HCT116 (cell line): ENCODE measurements at regions not wholly inside any gene's neighbourhood (a gene's known extent, or its start where the extent isn't known, plus 50 kb on each side); places are given as distances from the start of the nearest gene placed in this dataset.

Source experiments
- ATAC-seq: fragments of 200-7000 bp; cut with Tn5 transposase; 2 replicates; pipeline ENCODE4 v1.9.1; 2020; ENCODE audit warnings: mild to moderate bottlenecking, moderate library complexity
- BruUV-seq: library from RNA; stranded (reverse); fragments of 400-500 nt; replicated peaks from 2 replicates; lab custom pipeline; 2021; lab: Mats Ljungman, UMichigan
- CTCF ChIA-PET: fragments of 300-600 bp; sonication (Branson Sonifier 250); formaldehyde crosslinking; loops from one replicate; lab custom pipeline; 2021; ENCODE audit warnings: antibody characterized with exemption; lab: Charles Lee
- POLR2A ChIA-PET: fragments of 300-600, 350-600 bp; sonication (Branson Sonifier 250); formaldehyde crosslinking; loops from one replicate; lab custom pipeline; 2021; ENCODE audit warnings: antibody characterized with exemption; lab: Charles Lee
- RAD21 ChIA-PET, 2 experiments: fragments of 300-600 bp; sonication (Branson Sonifier 250); formaldehyde crosslinking; loops; one replicate each; lab custom pipeline; 2023; ENCODE audit warnings: low total read pairs in 2 of 2; ENCODE audit not compliant: uncharacterized antibody in 2 of 2, unreplicated experiment in 2 of 2, low non-redundant PET in 1 of 2; lab: Charles Lee
- DNase-seq: peaks from one replicate; pipeline ENCODE4 v3.0.0-alpha.2; 2010; ENCODE audit warnings: low read depth, low spot score
- H2AFZ ChIP-seq: fragments of 200-600 bp; shearing (Covaris generic), sonication (generic); 2 replicates; pipeline ENCODE4 v1.6.1; 2017; ENCODE audit warnings: low read depth, mixed run types, mixed read lengths, antibody characterized with exemption, low read length; ENCODE audit not compliant: poor library complexity, severe bottlenecking
- H3K27ac ChIP-seq: 2 replicates; pipeline ENCODE4 v1.5.1; 2012; ENCODE audit warnings: low read depth, low read length
- H3K27me3 ChIP-seq: fragments of 200-600 bp; sonication (generic); 2 replicates; pipeline ENCODE4 v1.6.1; 2016; ENCODE audit warnings: mixed run types, low read length, mixed read lengths; ENCODE audit not compliant: insufficient read depth
- H3K36me3 ChIP-seq, 2 experiments: fragments of 200-500 bp in 1 of 2; fragments of 200-600 bp in 1 of 2; sonication (Bioruptor generic) in 1 of 2; sonication (generic) in 1 of 2; 2 replicates each; pipeline versions ENCODE4 v1.5.1 to v1.6.1; 2014 to 2016; ENCODE audit warnings: low read length in 2 of 2, inconsistent platforms in 1 of 2, mixed read lengths in 1 of 2, mixed run types in 1 of 2; ENCODE audit not compliant: insufficient read depth in 2 of 2, control insufficient read depth in 1 of 2
- H3K4me1 ChIP-seq, 2 experiments: fragments of 200-600 bp in 1 of 2; sonication (generic) in 1 of 2; 2 replicates each; pipeline versions ENCODE4 v1.5.1 to v1.6.1; 2012 to 2017; ENCODE audit warnings: low read length in 2 of 2, inconsistent platforms in 1 of 2, mild to moderate bottlenecking in 1 of 2, mixed read lengths in 1 of 2, mixed run types in 1 of 2, moderate library complexity in 1 of 2; ENCODE audit not compliant: insufficient read depth in 2 of 2, control insufficient read depth in 1 of 2
- H3K4me2 ChIP-seq: fragments of 200-600 bp; sonication (generic); 2 replicates; pipeline ENCODE4 v1.6.1; 2017; ENCODE audit warnings: mixed run types, low read length, mixed read lengths
- H3K4me3 ChIP-seq, 2 experiments: fragments of 200-600 bp in 1 of 2; sonication (generic) in 1 of 2; replicated peaks in 1 of 2; 2 replicates each; pipeline ENCODE4 v1.5.1; 2011 to 2016; ENCODE audit warnings: low read length in 2 of 2, control low read depth in 1 of 2, low read depth in 1 of 2, mild to moderate bottlenecking in 1 of 2, mixed read lengths in 1 of 2, mixed run types in 1 of 2
- H3K79me2 ChIP-seq: fragments of 200-600 bp; sonication (generic); 2 replicates; pipeline ENCODE4 v1.6.1; 2017; ENCODE audit warnings: mild to moderate bottlenecking, mixed run types, low read length, moderate library complexity, mixed read lengths; ENCODE audit not compliant: insufficient read depth
- H3K9ac ChIP-seq: fragments of 200-600 bp; sonication (generic); 2 replicates; pipeline ENCODE4 v1.6.1; 2016; ENCODE audit warnings: low read length, mixed read lengths
- H3K9me2 ChIP-seq: fragments of 200-600 bp; sonication (generic), shearing (Covaris generic); 2 replicates; pipeline ENCODE4 v1.6.1; 2017; ENCODE audit warnings: mixed run types, mild to moderate bottlenecking, moderate library complexity; ENCODE audit not compliant: insufficient read depth
- H3K9me3 ChIP-seq, 2 experiments: fragments of 200-500 bp in 1 of 2; fragments of 200-600 bp in 1 of 2; sonication (Bioruptor generic) in 1 of 2; sonication (generic) in 1 of 2; 2 replicates each; pipeline ENCODE4 v1.6.1; 2014 to 2017; ENCODE audit warnings: low read length in 2 of 2, mixed read lengths in 2 of 2, inconsistent platforms in 1 of 2, low read depth in 1 of 2, mild to moderate bottlenecking in 1 of 2, mixed run types in 1 of 2, moderate library complexity in 1 of 2; ENCODE audit not compliant: control insufficient read depth in 1 of 2, insufficient read depth in 1 of 2
- H4K20me1 ChIP-seq: fragments of 200-600 bp; sonication (generic), shearing (Covaris generic); 2 replicates; pipeline ENCODE4 v1.6.1; 2017; ENCODE audit warnings: mixed run types, mild to moderate bottlenecking, moderate library complexity; ENCODE audit not compliant: insufficient read depth
- CBX3 ChIP-seq: IDR thresholded peaks from 2 replicates; pipeline ENCODE4 v1.6.1; 2012; ENCODE audit warnings: low read depth
- CEBPB ChIP-seq: IDR thresholded peaks from 2 replicates; pipeline ENCODE4 v1.6.1; 2012; ENCODE audit warnings: low read depth
- EGR1 ChIP-seq: IDR thresholded peaks from 2 replicates; pipeline ENCODE4 v1.6.1; 2012; ENCODE audit warnings: low read depth
- EZH2 ChIP-seq: fragments of 200-600 bp; sonication (generic); IDR thresholded peaks from 2 replicates; pipeline ENCODE4 v1.6.1; 2017; ENCODE audit warnings: antibody characterized with exemption, mixed run types
- EZH2phosphoT487 ChIP-seq: fragments of 200-600 bp; IDR thresholded peaks from 2 replicates; pipeline ENCODE4 v1.6.1; 2018; ENCODE audit warnings: antibody characterized with exemption, borderline replicate concordance
- JUND ChIP-seq: IDR thresholded peaks from 2 replicates; pipeline ENCODE4 v1.6.1; 2012
- POLR2AphosphoS5 ChIP-seq: IDR thresholded peaks from 2 replicates; pipeline ENCODE4 v1.6.1; 2011; ENCODE audit warnings: mild to moderate bottlenecking, low read depth, low read length, moderate library complexity
- RAD21 ChIP-seq: IDR thresholded peaks from 2 replicates; pipeline ENCODE4 v1.6.1; 2012; ENCODE audit warnings: low read depth, mild to moderate bottlenecking
- SIN3A ChIP-seq: IDR thresholded peaks from 2 replicates; pipeline ENCODE4 v1.6.1; 2012; ENCODE audit warnings: low read depth
- TCF7L2 ChIP-seq: IDR thresholded peaks from 2 replicates; pipeline ENCODE4 v1.7.0; 2011; ENCODE audit warnings: borderline replicate concordance, inconsistent platforms; ENCODE audit not compliant: insufficient read depth, insufficient read length; ENCODE audit errors: extremely low read depth
- ZBTB33 ChIP-seq: IDR thresholded peaks from 2 replicates; pipeline ENCODE4 v1.6.1; 2011; ENCODE audit warnings: mild to moderate bottlenecking, low read length, moderate library complexity; ENCODE audit not compliant: insufficient replicate concordance; ENCODE audit errors: extremely low read depth
- ZFX ChIP-seq: fragments of 450-650 bp; IDR thresholded peaks from 2 replicates; pipeline ENCODE4 v1.6.1; 2017
- intact Hi-C: fragments of 100-400 bp; cut with micrococcal nuclease; formaldehyde crosslinking; loops from 2 replicates; pipeline ENCODE4 v1.10.0; 2022
- TF ChIP-seq, protein P1 (sequence below): IDR thresholded peaks from 2 replicates; pipeline ENCODE4 v1.6.1; 2012

GRCh38 chr21:28342212-28342810, 650.4 kb downstream of the LTN1 start:
- no TSS peak for BruUV-seq
- no peak for ATAC-seq
- H3K4me2 ChIP-seq = no peak overlapping the region
- intact Hi-C loops = no loop called here
- no peak overlapping the region for H3K4me3 ChIP-seq
- no peaks in the 10 kb centered on the region for H3K9me2 ChIP-seq
- no peaks in the 10 kb centered on the region for H3K4me1 ChIP-seq
- no peaks in the 10 kb centered on the region for H3K36me3 ChIP-seq
- H3K9me3 ChIP-seq = peaks cover 10 to 15% of the 10 kb centered on the region in 2 experiments; a peak in 2 of 4 replicates
- no peak overlapping the region for H3K27ac ChIP-seq
- CTCF ChIA-PET = no interaction called here
- POLR2A ChIA-PET = no interaction called here
- RAD21 ChIA-PET = interaction anchor here in 1 of 2 experiments (0.5 kb wide), 1 partner anchor 60 kb away, joined by 3 read pairs; no protein-coding TSS in a partner anchor
- no peaks in the 10 kb centered on the region for H4K20me1 ChIP-seq
- TF ChIP-seq ZFX = no peak
- no peak for TF ChIP-seq EZH2phosphoT487
- TF ChIP-seq SIN3A = no peak
- TF ChIP-seq POLR2AphosphoS5 = no peak
- TF ChIP-seq CBX3 = no peak
- TF ChIP-seq TCF7L2 = no peak
- no peak for TF ChIP-seq EZH2
- TF ChIP-seq CEBPB = no peak
- TF ChIP-seq ZBTB33 = no peak
- TF ChIP-seq JUND = no peak
- no peak for TF ChIP-seq RAD21
- TF ChIP-seq, protein P1, sequence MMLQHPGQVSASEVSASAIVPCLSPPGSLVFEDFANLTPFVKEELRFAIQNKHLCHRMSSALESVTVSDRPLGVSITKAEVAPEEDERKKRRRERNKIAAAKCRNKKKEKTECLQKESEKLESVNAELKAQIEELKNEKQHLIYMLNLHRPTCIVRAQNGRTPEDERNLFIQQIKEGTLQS = no peak
- no peak for TF ChIP-seq EGR1
- TF ChIP-seq, all 23 proteins: peak for 0
- H3K79me2 ChIP-seq = no peaks in the 10 kb centered on the region
- no peak for DNase-seq
- no peak overlapping the region for H2AFZ ChIP-seq
- no peak overlapping the region for H3K9ac ChIP-seq
- no peaks in the 10 kb centered on the region for H3K27me3 ChIP-seq
